Neural cell (in vitro differentiated cells): ENCODE measurements at regions not wholly inside any gene's neighbourhood (a gene's known extent, or its start where the extent isn't known, plus 50 kb on each side); places are given as distances from the start of the nearest gene placed in this dataset.

Experiments used
- CTCF ChIP-seq: fragments of 450-650 bp; IDR thresholded peaks from 2 replicates; pipeline ENCODE4 v1.5.1; 2014; ENCODE audit warnings: antibody characterized with exemption, mild to moderate bottlenecking, moderate library complexity; ENCODE audit not compliant: poor library complexity, severe bottlenecking
- EP300 ChIP-seq: fragments of 450-650 bp; conservative IDR thresholded peaks from 2 replicates; pipeline ENCODE4 v1.6.1; 2014; ENCODE audit warnings: antibody characterized with exemption, mild to moderate bottlenecking, moderate library complexity; ENCODE audit not compliant: poor library complexity, severe bottlenecking
- EZH2 ChIP-seq: fragments of 200-600, 300-800 bp; shearing (Covaris generic), sonication (generic); IDR thresholded peaks from 2 replicates; pipeline ENCODE4 v1.6.1; 2014; ENCODE audit warnings: antibody characterized with exemption, low read length, borderline replicate concordance, mild to moderate bottlenecking; ENCODE audit not compliant: insufficient read depth, poor library complexity, severe bottlenecking
- POLR2AphosphoS5 ChIP-seq: IDR thresholded peaks from 2 replicates; pipeline ENCODE4 v1.6.1; 2012
- RAD21 ChIP-seq: fragments of 450-650 bp; conservative IDR thresholded peaks from 2 replicates; pipeline ENCODE4 v1.6.1; 2014; ENCODE audit warnings: antibody characterized with exemption, mild to moderate bottlenecking, moderate library complexity
- TAF1 ChIP-seq: IDR thresholded peaks from 2 replicates; pipeline ENCODE4 v1.6.1; 2012; ENCODE audit warnings: low read depth

- TF ChIP-seq CTCF (no peak), POLR2AphosphoS5 (no peak), TAF1 (no peak), RAD21 (no peak), EP300 (no peak), EZH2 (no peak)
Measured at GRCh38 chr11:106280036-106280435, 202.6 kb downstream of the AASDHPPT start.
